Calu3 (cell line): ENCODE measurements at regions not wholly inside any gene's neighbourhood (a gene's known extent, or its start where the extent isn't known, plus 50 kb on each side); places are given as distances from the start of the nearest gene placed in this dataset.

Experiments used
- BruUV-seq: library from RNA; stranded (reverse); fragments of 400-500 nt; replicated peaks from 2 replicates; lab custom pipeline; 2021; lab: Mats Ljungman, UMichigan
- CTCF ChIA-PET: fragments of 300-600 bp; sonication (Branson Sonifier 250); formaldehyde crosslinking; loops from one replicate; lab custom pipeline; 2022; ENCODE audit warnings: antibody characterized with exemption; lab: Charles Lee
- DNase-seq: peaks from one replicate; pipeline ENCODE4 v3.0.0; 2022
- H3K27ac Mint-ChIP-seq: one replicate; pipeline ENCODE4 v1.8.0; 2022; ENCODE audit warnings: mixed read lengths; ENCODE audit not compliant: unreplicated experiment
- H3K27me3 Mint-ChIP-seq: one replicate; pipeline ENCODE4 v1.8.0; 2022; ENCODE audit warnings: mixed read lengths; ENCODE audit not compliant: unreplicated experiment
- H3K36me3 Mint-ChIP-seq: one replicate; pipeline ENCODE4 v1.8.0; 2022; ENCODE audit warnings: mild to moderate bottlenecking, moderate library complexity, mixed read lengths; ENCODE audit not compliant: insufficient read depth, unreplicated experiment
- H3K4me1 Mint-ChIP-seq: one replicate; pipeline ENCODE4 v1.8.0; 2022; ENCODE audit warnings: mild to moderate bottlenecking, low read depth, mixed read lengths; ENCODE audit not compliant: unreplicated experiment
- H3K4me3 Mint-ChIP-seq: one replicate; pipeline ENCODE4 v1.8.0; 2022; ENCODE audit warnings: mild to moderate bottlenecking, low read depth, moderate library complexity, mixed read lengths; ENCODE audit not compliant: unreplicated experiment
- H3K9me3 Mint-ChIP-seq: one replicate; pipeline ENCODE4 v1.8.0; 2022; ENCODE audit warnings: low read depth, mixed read lengths; ENCODE audit not compliant: unreplicated experiment
- intact Hi-C: fragments of 100-400 bp; cut with micrococcal nuclease; formaldehyde crosslinking; loops from one replicate; pipeline ENCODE4 v1.10.0; 2022; ENCODE audit not compliant: unreplicated experiment
- TF ChIP-seq, protein P1 (sequence below): fragments of 200-600 bp; IDR thresholded peaks from one replicate; pipeline ENCODE4 v1.8.0; 2022; ENCODE audit warnings: antibody characterized with exemption; ENCODE audit not compliant: unreplicated experiment

GRCh38 chr7:67554986-67555385 lies 558.4 kb downstream of the TYW1 start:
- H3K36me3 Mint-ChIP-seq = no peaks in the 10 kb centered on the region
- peaks cover 7% of the 10 kb centered on the region for H3K9me3 Mint-ChIP-seq
- CTCF ChIA-PET = no interaction called here
- TF ChIP-seq, protein P1, sequence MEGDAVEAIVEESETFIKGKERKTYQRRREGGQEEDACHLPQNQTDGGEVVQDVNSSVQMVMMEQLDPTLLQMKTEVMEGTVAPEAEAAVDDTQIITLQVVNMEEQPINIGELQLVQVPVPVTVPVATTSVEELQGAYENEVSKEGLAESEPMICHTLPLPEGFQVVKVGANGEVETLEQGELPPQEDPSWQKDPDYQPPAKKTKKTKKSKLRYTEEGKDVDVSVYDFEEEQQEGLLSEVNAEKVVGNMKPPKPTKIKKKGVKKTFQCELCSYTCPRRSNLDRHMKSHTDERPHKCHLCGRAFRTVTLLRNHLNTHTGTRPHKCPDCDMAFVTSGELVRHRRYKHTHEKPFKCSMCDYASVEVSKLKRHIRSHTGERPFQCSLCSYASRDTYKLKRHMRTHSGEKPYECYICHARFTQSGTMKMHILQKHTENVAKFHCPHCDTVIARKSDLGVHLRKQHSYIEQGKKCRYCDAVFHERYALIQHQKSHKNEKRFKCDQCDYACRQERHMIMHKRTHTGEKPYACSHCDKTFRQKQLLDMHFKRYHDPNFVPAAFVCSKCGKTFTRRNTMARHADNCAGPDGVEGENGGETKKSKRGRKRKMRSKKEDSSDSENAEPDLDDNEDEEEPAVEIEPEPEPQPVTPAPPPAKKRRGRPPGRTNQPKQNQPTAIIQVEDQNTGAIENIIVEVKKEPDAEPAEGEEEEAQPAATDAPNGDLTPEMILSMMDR = no peak
- no peak for DNase-seq
- no TSS peak for BruUV-seq
- H3K4me3 Mint-ChIP-seq = no peak overlapping the region
- H3K27ac Mint-ChIP-seq = no peak overlapping the region
- no peaks in the 10 kb centered on the region for H3K27me3 Mint-ChIP-seq
- no peaks in the 10 kb centered on the region for H3K4me1 Mint-ChIP-seq
- intact Hi-C loops = no loop called here

DNA sequence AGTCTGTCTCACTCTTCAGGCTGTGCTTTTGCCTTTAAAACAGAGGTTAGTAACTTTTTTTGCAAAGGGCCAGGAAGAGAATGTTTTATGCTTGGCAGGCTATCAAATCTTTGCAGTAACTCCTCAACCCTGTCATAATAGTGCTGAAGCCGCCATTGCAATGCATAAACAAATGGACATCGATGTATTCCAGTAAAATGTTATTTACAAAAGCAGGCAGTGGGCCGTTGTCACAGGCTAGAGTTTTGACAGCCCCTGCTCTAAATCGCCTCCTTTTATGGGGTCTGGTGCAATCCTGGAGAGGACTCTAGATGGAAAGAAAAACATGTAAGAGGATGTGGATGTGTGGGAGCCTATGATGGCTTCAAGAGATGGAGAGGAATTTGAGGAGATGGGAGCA lies 568.3 kb downstream of the TYW1 start:
- no peak for DNase-seq
- Mint-ChIP-seq H3K27ac (no peak overlapping the region), H3K4me3 (no peak overlapping the region), H3K9me3 (peaks cover 6% of the 10 kb centered on the region), H3K4me1 (no peaks in the 10 kb centered on the region), H3K27me3 (no peaks in the 10 kb centered on the region), H3K36me3 (no peaks in the 10 kb centered on the region)
- TF ChIP-seq, protein P1 = no peak
- intact Hi-C loops = no loop called here
- BruUV-seq = no TSS peak
- CTCF ChIA-PET = no interaction called here

- DNase-seq = no peak
- Mint-ChIP-seq H3K27ac (no peak overlapping the region), H3K27me3 (no peaks in the 10 kb centered on the region), H3K4me3 (no peak overlapping the region), H3K36me3 (no peaks in the 10 kb centered on the region), H3K9me3 (peaks cover 9% of the 10 kb centered on the region), H3K4me1 (no peaks in the 10 kb centered on the region)
- intact Hi-C loops = no loop called here
- BruUV-seq = no TSS peak
- CTCF ChIA-PET = no interaction called here
- TF ChIP-seq, protein P1 = no peak
Measured at GRCh38 chr7:67566101-67566500, 569.5 kb downstream of the TYW1 start.

DNA sequence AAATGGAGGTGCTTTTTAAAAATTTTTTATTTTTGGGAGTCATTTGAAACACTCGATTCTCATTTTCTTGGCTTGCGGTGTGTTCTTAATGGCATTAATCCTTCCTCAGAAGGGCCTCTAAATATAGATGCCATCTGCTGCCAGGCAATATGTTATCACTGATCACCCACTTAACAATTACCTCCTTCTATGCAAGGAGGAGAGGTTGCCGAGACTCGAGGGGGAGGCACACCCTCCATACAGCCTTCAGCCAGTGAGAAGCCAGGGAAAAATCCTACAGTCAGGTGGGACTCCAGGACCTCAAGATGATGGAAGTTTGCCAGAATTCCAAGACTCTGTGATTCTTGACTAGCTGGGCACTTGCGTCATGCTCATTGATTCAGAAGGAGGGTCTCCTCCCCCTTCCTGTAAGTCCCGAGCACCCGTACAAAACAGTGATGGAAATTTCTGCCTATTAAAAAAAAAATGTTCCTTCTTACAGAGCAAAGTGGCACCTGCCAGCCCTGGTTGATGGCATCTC lies 574.5 kb downstream of the TYW1 start:
- TF ChIP-seq, protein P1 = no peak
- DNase-seq = no peak
- no peaks in the 10 kb centered on the region for H3K36me3 Mint-ChIP-seq
- H3K9me3 Mint-ChIP-seq = peaks cover 3% of the 10 kb centered on the region
- H3K27ac Mint-ChIP-seq = no peak overlapping the region
- H3K27me3 Mint-ChIP-seq = no peaks in the 10 kb centered on the region
- no peak overlapping the region for H3K4me3 Mint-ChIP-seq
- H3K4me1 Mint-ChIP-seq = no peaks in the 10 kb centered on the region
- CTCF ChIA-PET = no interaction called here
- intact Hi-C loops = no loop called here
- BruUV-seq = no TSS peak
